ENCODE measurements at regions not wholly inside any gene's neighbourhood (a gene's known extent, or its start where the extent isn't known, plus 50 kb on each side); places are given as distances from the start of the nearest gene placed in this dataset.
A peak's percentile ranks its signal among the peaks of the same experiment; 100 is the strongest.

GRCh38 chr2:238643400-238643907 lies 204.4 kb upstream of the TWIST2 start:
- peak; percentile 9 for DNase-seq (ENCODE audit: low spot score)
- intact Hi-C loops (cut with DNase I), result no loop called here

GRCh38 chr2:238644095-238645081 lies 203.5 kb upstream of the TWIST2 start:
- intact Hi-C loops (cut with DNase I), result no loop called here
- DNase-seq (ENCODE audit: low spot score), result peak; percentile 68

- intact Hi-C loops (cut with DNase I), result no loop called here
- DNase-seq (ENCODE audit: low spot score), result peak; percentile 44
Observed at GRCh38 chr2:238645095-238645494, 202.8 kb upstream of the TWIST2 start.

- no peak for DNase-seq (ENCODE audit: low spot score)
- intact Hi-C loops (cut with DNase I), result loop anchor here in 1 of 2 donors (2.0 kb wide), 1 partner anchor 49 kb away; no protein-coding TSS in a partner anchor
Observed at GRCh38 chr2:238645716-238646115, 202.2 kb upstream of the TWIST2 start.

- DNase-seq (ENCODE audit: low spot score), result peak; percentile 31
- intact Hi-C loops (cut with DNase I), result loop anchor here in 1 of 2 donors (2.0 kb wide), 1 partner anchor 49 kb away; no protein-coding TSS in a partner anchor
Observed at GRCh38 chr2:238646281-238646680, 201.6 kb upstream of the TWIST2 start.

- intact Hi-C loops (cut with DNase I), result loop anchor here in 1 of 2 donors (2.0 kb wide), 1 partner anchor 50 kb away; no protein-coding TSS in a partner anchor
Observed at GRCh38 chr2:238646803-238647202, 201.1 kb upstream of the TWIST2 start.

GRCh38 chr2:238649123-238649522 lies 198.8 kb upstream of the TWIST2 start:
- DNase-seq (ENCODE audit: low spot score), result no peak
- intact Hi-C loops (cut with DNase I), result no loop called here

More at GRCh38 chr2:238646803-238647202, 201.1 kb upstream of the TWIST2 start:
- DNase-seq (ENCODE audit: low spot score), result peak; percentile 14

- DNase-seq (ENCODE audit: low spot score), result peak; percentile 71
- intact Hi-C loops (cut with DNase I), result no loop called here
Observed at GRCh38 chr2:238649936-238650518, 197.9 kb upstream of the TWIST2 start.

- intact Hi-C loops (cut with DNase I), result no loop called here
- DNase-seq (ENCODE audit: low spot score), result peak; percentile 47
Observed at GRCh38 chr2:238650536-238650935, 197.3 kb upstream of the TWIST2 start.

GRCh38 chr2:238651306-238652052 lies 196.4 kb upstream of the TWIST2 start:
- no peak for DNase-seq (ENCODE audit: low spot score)
- intact Hi-C loops (cut with DNase I), result no loop called here

- DNase-seq (ENCODE audit: low spot score), result peak; percentile 77
- intact Hi-C loops (cut with DNase I), result no loop called here
Observed at GRCh38 chr2:238652053-238652770, 195.7 kb upstream of the TWIST2 start.

- peak; percentile 46 for DNase-seq (ENCODE audit: low spot score)
- intact Hi-C loops (cut with DNase I), result no loop called here
Observed at GRCh38 chr2:238652771-238653157, 195.1 kb upstream of the TWIST2 start.

GRCh38 chr2:238653431-238654109 lies 194.3 kb upstream of the TWIST2 start:
- DNase-seq (ENCODE audit: low spot score), result no peak
- intact Hi-C loops (cut with DNase I), result no loop called here

- intact Hi-C loops (cut with DNase I), result loop anchor here in 1 of 2 donors (5.0 kb wide), 1 partner anchor 1137 kb away; no protein-coding TSS in a partner anchor
Observed at GRCh38 chr2:238654479-238655197, 193.2 kb upstream of the TWIST2 start.

GRCh38 chr2:238655198-238655860 lies 192.6 kb upstream of the TWIST2 start:
- intact Hi-C loops (cut with DNase I), result loop anchor here in 1 of 2 donors (5.0 kb wide), 1 partner anchor 1138 kb away; no protein-coding TSS in a partner anchor

More at GRCh38 chr2:238654479-238655197, 193.2 kb upstream of the TWIST2 start:
- DNase-seq (ENCODE audit: low spot score), result peak; percentile 71

GRCh38 chr2:238655974-238656722 lies 191.7 kb upstream of the TWIST2 start:
- intact Hi-C loops (cut with DNase I), result loop anchor here in 1 of 2 donors (5.0 kb wide), 1 partner anchor 1139 kb away; no protein-coding TSS in a partner anchor

More at GRCh38 chr2:238655198-238655860, 192.6 kb upstream of the TWIST2 start:
- DNase-seq (ENCODE audit: low spot score), result peak; percentile 34

More at GRCh38 chr2:238655974-238656722, 191.7 kb upstream of the TWIST2 start:
- DNase-seq (ENCODE audit: low spot score), result peak; percentile 67

Data from posterior vena cava (tissue), 2 donors.